IPS-18a (cell line): ENCODE measurements at regions not wholly inside any gene's neighbourhood (a gene's known extent, or its start where the extent isn't known, plus 50 kb on each side); places are given as distances from the start of the nearest gene placed in this dataset.
A peak's percentile ranks its signal among the peaks of the same experiment; 100 is the strongest.
"Not testable (repeated sequence)": the region's sequence is repeated elsewhere in the genome, so short reads cannot be mapped to it uniquely, and the experiment has no call there.

Experiments
- H3K27ac ChIP-seq: one replicate; pipeline ENCODE4 v1.5.1; 2013; ENCODE audit warnings: low read length
- H3K27me3 ChIP-seq: one replicate; pipeline ENCODE4 v1.6.1; 2013; ENCODE audit warnings: mild to moderate bottlenecking, low read length; ENCODE audit not compliant: control insufficient read depth, insufficient read depth
- H3K36me3 ChIP-seq: one replicate; pipeline ENCODE4 v1.6.1; 2013; ENCODE audit warnings: low read depth, low read length; ENCODE audit not compliant: control insufficient read depth
- H3K4me1 ChIP-seq: one replicate; pipeline ENCODE4 v1.6.1; 2013; ENCODE audit warnings: low read depth, low read length; ENCODE audit not compliant: control insufficient read depth
- H3K4me3 ChIP-seq: one replicate; pipeline ENCODE4 v1.5.1; 2013; ENCODE audit warnings: low read length
- H3K9ac ChIP-seq: one replicate; pipeline ENCODE4 v1.6.1; 2013; ENCODE audit warnings: mild to moderate bottlenecking, low read length, moderate library complexity
- H3K9me3 ChIP-seq: one replicate; pipeline ENCODE4 v1.6.1; 2013; ENCODE audit warnings: low read depth, low read length; ENCODE audit not compliant: control insufficient read depth

DNA sequence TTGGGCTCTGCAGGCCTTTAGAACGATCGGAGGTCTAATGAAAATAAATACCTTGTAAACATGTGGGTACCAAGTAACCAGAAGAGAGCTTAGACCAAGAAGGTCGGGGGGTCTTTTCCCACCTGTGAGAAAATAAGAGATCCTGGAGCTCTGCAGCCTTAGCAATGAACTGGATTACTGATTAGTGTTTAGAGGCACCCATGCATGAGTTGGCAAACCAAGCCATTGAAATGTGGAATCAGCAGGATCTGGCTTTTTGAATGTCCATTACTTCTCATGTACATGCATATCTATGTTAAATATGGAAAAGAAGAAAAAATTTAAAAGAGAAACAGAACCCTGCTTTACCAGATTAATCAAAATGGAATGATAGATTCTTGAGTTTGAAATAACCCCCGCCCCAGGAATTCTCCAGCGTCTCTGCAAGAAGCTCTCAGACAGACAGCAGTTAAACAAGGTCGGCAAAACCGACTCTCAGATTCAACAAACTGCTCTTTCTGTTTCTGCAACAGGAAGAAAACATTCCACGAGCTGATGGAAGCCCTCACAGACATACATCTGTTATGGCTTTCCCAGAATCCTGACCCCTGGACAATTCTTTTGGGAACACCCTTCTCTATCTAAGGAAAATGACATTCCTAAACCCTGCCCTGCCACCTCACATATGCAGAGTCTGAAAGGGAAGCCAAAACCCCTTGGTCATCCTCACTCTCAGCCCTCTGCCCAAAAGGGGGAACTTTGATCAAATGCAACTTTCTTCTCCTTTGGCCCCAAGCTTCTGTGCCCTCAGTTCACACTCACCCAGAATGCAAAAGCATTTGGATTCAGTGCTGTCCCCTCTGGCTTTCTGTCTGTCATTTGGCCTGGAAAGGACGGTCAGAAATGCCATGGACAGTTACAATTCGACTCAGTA, 78.7 kb upstream of the EN2 start:
- Histone ChIP-seq H3K27me3 (peaks cover 100% of the 10 kb centered on the region), H3K9me3 (no peaks in the 10 kb centered on the region), H3K27ac (no peak overlapping the region), H3K36me3 (no peaks in the 10 kb centered on the region), H3K4me3 (no peak overlapping the region), H3K9ac (no peak overlapping the region), H3K4me1 (peaks cover 3% of the 10 kb centered on the region)

DNA sequence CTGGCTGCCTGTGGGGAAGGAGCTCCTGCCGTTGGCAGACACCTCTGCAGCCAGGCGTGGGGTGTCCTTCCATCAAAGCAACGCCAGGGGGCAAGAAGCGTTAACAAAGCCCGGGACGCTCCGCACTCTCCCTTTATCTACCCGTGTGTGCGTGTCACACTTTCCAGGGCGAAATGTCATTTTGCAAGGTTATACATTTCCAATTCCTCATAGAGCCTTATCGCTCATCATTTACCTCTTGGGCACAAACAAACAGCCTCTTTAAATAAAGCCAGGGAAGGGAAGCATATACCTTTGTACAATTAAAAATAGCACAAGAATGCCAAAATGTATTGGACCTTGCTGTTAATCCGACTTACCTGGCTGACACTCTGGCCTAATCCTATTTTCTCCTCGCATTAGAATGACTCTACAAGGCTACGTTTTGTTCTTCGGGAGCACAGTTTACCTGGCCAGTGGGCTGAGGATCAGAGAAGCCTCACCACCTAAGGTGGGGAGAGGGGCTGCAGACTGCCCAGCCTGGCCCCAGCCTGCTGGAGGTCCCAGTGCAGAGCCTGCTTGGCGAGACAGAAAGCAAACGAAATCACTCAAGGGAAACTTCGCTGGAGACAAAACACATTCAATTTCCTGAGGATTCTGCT, 77.6 kb upstream of the EN2 start:
- no peaks in the 10 kb centered on the region for H3K9me3 ChIP-seq
- no peak overlapping the region for H3K4me3 ChIP-seq
- no peak overlapping the region for H3K9ac ChIP-seq
- no peaks in the 10 kb centered on the region for H3K36me3 ChIP-seq
- H3K4me1 ChIP-seq = peaks cover 3% of the 10 kb centered on the region
- peaks cover 100% of the 10 kb centered on the region for H3K27me3 ChIP-seq
- no peak overlapping the region for H3K27ac ChIP-seq

DNA sequence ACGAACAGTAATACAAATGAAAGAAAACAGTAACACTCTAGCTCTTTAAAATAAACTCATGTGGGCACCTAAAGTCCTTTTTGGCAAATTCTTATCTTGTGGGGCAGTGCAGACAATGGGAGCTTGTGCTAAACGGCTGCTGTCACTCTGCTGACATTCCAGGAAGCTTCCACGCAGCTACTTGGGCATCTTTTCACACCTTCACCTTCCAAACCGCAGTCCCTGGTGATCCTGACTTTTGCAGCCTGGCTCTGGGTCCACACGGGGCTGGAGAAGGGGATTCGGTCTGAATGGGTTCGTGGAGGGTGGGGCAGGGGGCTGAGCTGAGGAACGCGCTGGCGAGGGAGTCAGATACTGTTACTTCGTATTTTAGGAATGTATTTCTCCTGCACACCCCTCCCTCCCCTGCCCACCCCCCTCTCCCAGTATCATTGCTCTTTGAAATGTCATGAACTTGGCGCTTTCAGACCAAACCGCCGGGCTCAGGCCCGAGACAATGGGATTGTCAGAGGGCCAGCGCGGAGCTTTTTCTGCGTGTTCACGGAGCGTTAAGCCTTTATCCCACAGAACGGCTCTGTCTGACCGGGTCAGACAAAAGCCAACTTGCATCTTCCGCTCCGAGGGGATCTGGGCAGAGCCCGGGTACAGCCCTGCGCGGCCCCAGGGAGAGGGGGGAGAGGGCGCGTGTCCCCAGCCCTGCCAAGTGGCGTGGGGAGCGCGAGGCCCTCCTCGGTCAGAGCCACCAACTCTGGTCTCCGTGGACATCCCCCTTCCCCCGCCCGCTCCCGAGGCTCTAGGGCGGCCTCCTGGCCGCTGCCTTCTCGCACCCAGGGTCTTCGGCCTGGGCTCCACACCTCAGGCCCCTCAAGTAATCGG, 76.7 kb upstream of the EN2 start:
- Histone ChIP-seq H3K4me1 (peaks cover 3% of the 10 kb centered on the region), H3K9ac (no peak overlapping the region), H3K36me3 (no peaks in the 10 kb centered on the region), H3K27me3 (peaks cover 100% of the 10 kb centered on the region), H3K9me3 (no peaks in the 10 kb centered on the region), H3K4me3 (peak overlapping the region; percentile 34), H3K27ac (no peak overlapping the region)

DNA sequence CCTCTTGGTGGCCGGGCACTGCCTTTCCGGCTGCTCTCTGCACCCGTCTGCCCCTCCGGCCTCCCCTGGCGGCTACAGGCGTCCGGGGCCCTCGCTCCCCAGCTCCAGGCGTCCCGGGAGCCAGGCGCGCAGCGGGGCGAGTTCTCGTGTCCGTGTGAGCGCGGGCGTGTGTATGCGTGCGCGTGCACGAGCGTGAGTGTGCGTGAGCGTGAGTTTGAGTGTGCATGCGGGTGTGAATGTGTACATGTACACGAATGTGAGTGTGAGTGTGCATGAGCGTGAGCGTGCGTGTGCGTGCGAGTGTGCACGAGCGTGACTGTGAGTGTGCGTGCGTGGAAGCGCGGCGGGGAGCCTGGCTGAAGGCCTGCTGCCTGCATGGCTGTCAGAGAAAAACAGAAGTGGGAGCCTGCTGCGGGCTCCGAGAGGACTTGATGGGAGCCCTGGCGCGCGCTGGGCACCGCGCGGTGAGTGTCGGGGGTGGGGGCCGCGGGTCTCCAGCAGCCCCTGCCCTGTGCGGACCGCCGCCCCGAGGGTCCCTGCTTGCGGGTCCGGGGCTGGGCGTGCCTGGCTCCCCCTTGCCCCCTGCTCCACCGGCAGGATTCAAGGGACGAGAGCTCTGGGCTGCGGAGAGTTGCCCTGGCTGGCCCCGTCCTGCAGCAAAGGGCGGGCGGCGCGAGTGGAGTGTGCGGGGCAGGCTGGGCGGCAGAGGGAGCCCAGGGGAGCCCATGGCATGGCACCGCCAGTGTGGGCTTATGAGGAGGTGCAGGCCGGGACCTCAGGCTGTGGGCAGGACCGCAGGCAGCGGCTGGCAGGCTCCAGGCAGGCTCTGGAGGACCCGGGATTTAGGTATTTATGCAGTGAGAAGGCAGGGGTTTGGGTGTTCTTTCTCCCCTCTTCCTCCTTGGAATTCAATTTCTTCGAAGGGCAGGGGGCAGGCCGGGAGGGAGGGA, 75.8 kb upstream of the EN2 start:
- Histone ChIP-seq H3K9me3 (no peaks in the 10 kb centered on the region), H3K9ac (no peak overlapping the region), H3K27ac (no peak overlapping the region), H3K4me1 (peaks cover 3% of the 10 kb centered on the region), H3K36me3 (no peaks in the 10 kb centered on the region), H3K4me3 (peak overlapping the region; percentile 34), H3K27me3 (peaks cover 99% of the 10 kb centered on the region)

DNA sequence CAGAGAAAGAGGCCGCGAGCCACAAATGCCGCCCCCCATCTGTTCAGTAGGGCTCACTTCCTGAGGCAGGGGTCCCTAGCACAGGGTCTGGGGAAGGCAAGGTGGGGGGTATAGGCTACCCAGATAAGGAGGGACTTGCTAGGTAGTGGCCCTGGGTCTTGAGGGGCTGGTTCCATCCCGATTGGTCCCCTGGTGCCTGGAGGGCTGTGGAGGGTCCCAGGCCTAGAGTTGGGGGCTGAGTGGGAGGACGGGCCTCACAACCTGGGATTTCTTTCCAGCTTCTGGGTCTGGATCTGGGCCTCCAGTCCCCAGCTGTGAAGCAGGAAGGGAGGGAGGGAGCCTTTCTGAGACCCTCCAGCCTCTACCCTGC, 75.1 kb upstream of the EN2 start:
- Histone ChIP-seq H3K9ac (no peak overlapping the region), H3K27me3 (peaks cover 92% of the 10 kb centered on the region), H3K27ac (no peak overlapping the region), H3K36me3 (no peaks in the 10 kb centered on the region), H3K4me3 (no peak overlapping the region), H3K4me1 (no peaks in the 10 kb centered on the region), H3K9me3 (no peaks in the 10 kb centered on the region)

DNA sequence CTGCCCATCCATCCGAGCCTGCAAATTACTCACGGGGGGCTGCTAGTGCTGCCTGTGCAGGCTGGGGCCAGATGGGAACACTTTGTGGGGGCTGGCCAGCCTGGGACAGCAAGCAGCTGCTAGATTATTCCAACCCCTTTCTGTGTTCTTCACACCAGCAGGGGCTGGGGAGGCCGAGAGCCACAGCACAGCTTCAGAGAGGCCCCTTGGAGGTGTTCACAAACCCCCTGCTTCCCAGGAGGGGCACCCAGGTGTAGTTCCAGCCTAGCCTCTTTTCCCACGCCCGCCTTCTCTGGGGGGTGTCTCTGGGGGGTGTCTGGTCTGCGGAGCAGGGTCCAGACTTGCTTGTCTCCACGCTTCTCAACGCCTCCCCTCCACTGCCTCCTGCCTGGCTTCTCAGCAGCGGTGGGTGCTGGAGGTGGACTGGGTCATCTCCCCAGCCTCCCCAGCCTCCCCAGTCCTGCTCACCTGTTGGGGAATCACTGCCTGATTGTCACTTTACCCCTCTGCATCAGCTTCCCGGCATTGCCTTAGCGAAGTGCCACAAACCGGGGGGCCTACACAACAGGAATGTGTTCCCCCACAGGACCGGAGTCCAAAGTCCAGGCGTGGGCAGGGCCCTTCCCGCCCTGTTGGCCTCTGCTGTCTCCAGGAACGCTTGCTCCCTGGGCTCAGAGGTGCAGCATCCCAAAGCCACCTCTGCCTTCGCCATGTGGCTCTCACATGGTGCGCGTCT, 74.0 kb upstream of the EN2 start:
- peaks cover 81% of the 10 kb centered on the region for H3K27me3 ChIP-seq
- no peak overlapping the region for H3K27ac ChIP-seq
- no peaks in the 10 kb centered on the region for H3K4me1 ChIP-seq

DNA sequence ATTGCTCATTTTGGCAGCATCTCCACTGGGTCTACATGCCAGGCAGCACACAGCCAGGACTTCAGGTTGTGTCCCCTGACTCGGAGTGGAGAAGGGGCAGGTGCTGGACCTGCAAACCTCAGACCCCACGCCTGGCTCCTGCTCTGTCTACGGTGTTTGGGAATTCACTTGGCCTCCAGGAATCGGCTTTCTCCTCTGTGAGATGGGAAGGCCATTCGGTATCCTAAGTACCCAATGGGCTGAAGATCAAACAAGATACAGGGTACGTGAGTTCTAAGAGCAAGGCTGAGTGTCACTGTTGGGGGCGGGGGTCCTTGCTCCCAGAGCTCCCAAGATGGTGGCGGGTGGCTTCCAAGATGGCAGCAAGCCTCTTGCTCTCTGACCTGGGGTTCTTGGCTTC, 73.2 kb upstream of the EN2 start:
- no peaks in the 10 kb centered on the region for H3K36me3 ChIP-seq
- H3K27ac ChIP-seq = no peak overlapping the region
- H3K27me3 ChIP-seq = peaks cover 77% of the 10 kb centered on the region
- H3K9me3 ChIP-seq = no peaks in the 10 kb centered on the region
- H3K4me3 ChIP-seq = no peak overlapping the region
- no peak overlapping the region for H3K9ac ChIP-seq
- no peaks in the 10 kb centered on the region for H3K4me1 ChIP-seq

More for the DNA sequence above, 74.0 kb upstream of the EN2 start:
- H3K36me3 ChIP-seq = no peaks in the 10 kb centered on the region
- H3K9me3 ChIP-seq = no peaks in the 10 kb centered on the region
- no peak overlapping the region for H3K4me3 ChIP-seq
- H3K9ac ChIP-seq = no peak overlapping the region

DNA sequence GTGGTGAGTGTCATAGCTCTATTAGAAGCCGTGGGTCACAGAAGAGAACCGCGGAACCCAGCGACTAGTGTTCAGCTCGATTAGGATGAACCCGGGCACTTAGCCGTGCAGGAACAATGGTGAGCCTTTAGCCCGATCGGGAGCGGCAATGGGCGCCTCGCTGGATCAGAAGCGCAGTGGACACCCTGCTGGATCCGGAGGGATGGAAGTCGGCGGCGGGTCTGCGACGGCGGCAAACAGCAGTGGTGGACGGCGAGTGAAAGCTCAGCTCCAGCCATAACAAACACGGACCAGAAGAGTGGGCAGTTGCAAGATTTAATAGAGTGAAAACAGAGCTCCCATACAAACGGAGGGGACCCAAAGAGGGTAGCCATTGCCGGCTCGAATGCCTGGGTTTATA, 72.7 kb upstream of the EN2 start:
- H3K4me1 ChIP-seq, H3K4me3 ChIP-seq, H3K36me3 ChIP-seq, H3K27ac ChIP-seq, H3K9ac ChIP-seq, H3K9me3 ChIP-seq: not testable (repeated sequence)
- H3K27me3 ChIP-seq = peaks cover 77% of the 10 kb centered on the region

DNA sequence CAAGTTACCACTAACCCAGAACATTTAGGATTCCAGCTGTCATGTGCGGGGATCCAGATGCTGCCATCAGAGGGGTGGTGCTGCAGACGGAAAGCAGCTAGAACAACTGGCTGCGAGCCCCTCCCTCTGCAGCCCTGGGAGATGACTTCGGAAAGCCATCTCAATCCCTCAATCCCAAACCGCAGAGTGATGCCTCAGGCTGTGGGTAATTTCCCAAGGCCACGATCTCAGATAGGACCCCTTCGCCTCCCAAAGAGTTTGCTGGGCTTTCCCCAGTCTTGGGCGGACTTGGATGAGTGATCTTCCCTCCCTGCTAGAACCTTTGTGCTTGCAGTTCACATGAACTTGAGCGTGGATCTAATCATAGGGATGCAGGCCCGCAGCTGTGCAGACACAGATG, 71.3 kb upstream of the EN2 start:
- peaks cover 62% of the 10 kb centered on the region for H3K27me3 ChIP-seq
- H3K9me3 ChIP-seq = no peaks in the 10 kb centered on the region

DNA sequence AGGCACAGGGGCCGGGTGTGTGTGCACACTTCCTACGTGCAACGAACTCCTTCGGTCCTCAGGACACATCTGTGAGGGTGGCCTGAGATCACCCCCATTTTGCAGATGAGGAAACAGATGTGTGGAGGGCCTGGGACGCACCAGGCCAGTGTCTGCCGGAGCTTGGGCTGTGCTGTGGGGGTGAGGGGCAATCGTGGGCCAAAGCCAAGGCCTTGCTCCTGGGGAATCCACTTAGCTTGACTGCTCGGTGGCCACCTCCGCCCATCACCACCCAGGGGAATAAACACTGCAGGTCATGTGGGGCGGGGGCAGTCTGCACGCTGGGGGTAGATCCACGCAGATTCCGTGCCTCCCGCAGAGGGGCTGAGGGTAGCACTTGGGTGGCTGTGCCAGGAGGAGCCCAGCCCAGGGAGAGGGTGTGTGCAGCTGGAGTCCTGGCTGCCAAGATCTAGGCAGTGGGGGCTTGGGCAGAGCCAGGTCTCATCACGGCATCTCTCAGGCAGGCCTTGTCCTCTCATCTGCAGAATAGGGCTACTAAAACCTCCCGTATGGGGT, 70.8 kb upstream of the EN2 start:
- Histone ChIP-seq H3K9me3 (no peaks in the 10 kb centered on the region), H3K36me3 (no peaks in the 10 kb centered on the region), H3K27me3 (peaks cover 57% of the 10 kb centered on the region), H3K4me1 (no peaks in the 10 kb centered on the region), H3K4me3 (no peak overlapping the region), H3K27ac (no peak overlapping the region), H3K9ac (no peak overlapping the region)

More for the DNA sequence above, 71.3 kb upstream of the EN2 start:
- H3K27ac ChIP-seq = no peak overlapping the region
- H3K4me3 ChIP-seq = no peak overlapping the region
- no peak overlapping the region for H3K9ac ChIP-seq
- no peaks in the 10 kb centered on the region for H3K36me3 ChIP-seq
- no peaks in the 10 kb centered on the region for H3K4me1 ChIP-seq
